ENCODE measurements at regions not wholly inside any gene's neighbourhood (a gene's known extent, or its start where the extent isn't known, plus 50 kb on each side); places are given as distances from the start of the nearest gene placed in this dataset.

- no peak for TF ChIP-seq BRCA1 (IDR thresholded peaks at IDR 0.05; ENCODE audit: low read depth, low read length)
These were observed 217.1 kb downstream of the POM121L12 start (continued) for GRCh38 chr7:53252539-53252938.

GRCh38 chr7:53272081-53272480 is 236.6 kb downstream of the POM121L12 start:
- Histone ChIP-seq H3K4me2 (ENCODE audit: insufficient read depth in 1 of 2, low read depth in 2 of 2, low read length in 2 of 2) (no peak overlapping the region), H3K4me1 (replicated peaks in 1 of 4; ENCODE audit: control insufficient read depth in 3 of 4, insufficient read depth in 4 of 4, low read length in 3 of 4) (no peaks in the 10 kb centered on the region), H3K9ac (replicated peaks in 1 of 4; ENCODE audit: extremely low read depth in 1 of 4, low read depth in 3 of 4, low read length in 3 of 4) (no peak overlapping the region), H3K56ac (replicated peaks; ENCODE audit: insufficient read length, low read depth, low read length) (no peak overlapping the region), H4K91ac (replicated peaks; ENCODE audit: insufficient read length, low read length) (no peak overlapping the region), H3K27me3 (replicated peaks in 1 of 4; ENCODE audit: control insufficient read depth in 3 of 4, extremely low read depth in 1 of 4, insufficient read depth in 3 of 4, low read length in 3 of 4) (no peaks in the 10 kb centered on the region), H2BK120ac (replicated peaks; ENCODE audit: low read depth, low read length) (no peak overlapping the region), H3K79me1 (ENCODE audit: low read depth, low read length) (no peaks in the 10 kb centered on the region), H2BK20ac (ENCODE audit: low read length) (no peak overlapping the region), H3K36me3 (ENCODE audit: control insufficient read depth in 2 of 4, insufficient read depth in 4 of 4, low read length in 3 of 4) (no peaks in the 10 kb centered on the region), H3K23me2 (ENCODE audit: low read depth, low read length) (no peaks in the 10 kb centered on the region), H4K8ac (ENCODE audit: extremely low read depth, insufficient read depth, low read length) (no peak overlapping the region), H4K5ac (ENCODE audit: insufficient read length, low read depth, low read length) (no peak overlapping the region), H3K4ac (replicated peaks; ENCODE audit: insufficient read length, low read depth, low read length) (no peak overlapping the region), H3K18ac (ENCODE audit: extremely low read depth, low read length) (no peak overlapping the region), H3K9me3 (ENCODE audit: insufficient read depth in 2 of 2, low read depth in 1 of 2, low read length in 1 of 2) (no peaks in the 10 kb centered on the region), H3K23ac (ENCODE audit: insufficient read length) (no peak overlapping the region), H2BK15ac (ENCODE audit: low read length) (no peak overlapping the region), H3K79me2 (ENCODE audit: control insufficient read depth in 1 of 2, insufficient read depth in 2 of 2, low read length in 2 of 2) (no peaks in the 10 kb centered on the region), H2BK5ac (ENCODE audit: low read depth, low read length) (no peak overlapping the region), H2AK5ac (ENCODE audit: low read depth, low read length) (no peak overlapping the region), H3K14ac (ENCODE audit: insufficient read length) (no peak overlapping the region), H3K4me3 (ENCODE audit: extremely low read depth in 1 of 4, insufficient read depth in 2 of 4, low read depth in 3 of 4, low read length in 4 of 4) (no peak overlapping the region), H3K27ac (ENCODE audit: low read depth, low read length) (no peak overlapping the region), H2BK12ac (ENCODE audit: low read depth, low read length) (no peak overlapping the region), H2AFZ (ENCODE audit: low read length) (0 out of 2 replicates have a peak overlapping the region, but pooled peaks have one; percentile 41), H4K20me1 (replicated peaks in 1 of 2; ENCODE audit: control insufficient read depth in 1 of 2, insufficient read depth in 2 of 2, low read length in 2 of 2) (no peaks in the 10 kb centered on the region)
- CTCF ChIA-PET (ENCODE audit: partially characterized antibody): interaction anchor here (1.0 kb wide), 1 partner anchor 78 kb away, joined by 3 read pairs; no protein-coding TSS in a partner anchor
- WGBS, 2 experiments (ENCODE audit: extremely low coverage in 1 of 2, insufficient coverage in 1 of 2, insufficient read length in 1 of 2, insufficient replicate concordance in 2 of 2, low coverage in 1 of 2, low lambda C conversion rate in 2 of 2, missing lambda C conversion rate in 1 of 2): 53% methylated on average over 3 of the region's 4 CpGs; no CpG with 5 or more reads in 1 of the 2 experiments
- DNase-seq (ENCODE audit: low read depth in 1 of 2, low spot score in 2 of 2) (no peak), FAIRE-seq (no peak)
- POLR2A ChIA-PET (ENCODE audit: partially characterized antibody): no interaction called here
- TF ChIP-seq, protein P1, sequence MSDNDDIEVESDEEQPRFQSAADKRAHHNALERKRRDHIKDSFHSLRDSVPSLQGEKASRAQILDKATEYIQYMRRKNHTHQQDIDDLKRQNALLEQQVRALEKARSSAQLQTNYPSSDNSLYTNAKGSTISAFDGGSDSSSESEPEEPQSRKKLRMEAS (IDR thresholded peaks at IDR 0.05): no peak
- TF ChIP-seq CREB1 (IDR thresholded peaks at IDR 0.05): no peak
- no peak for TF ChIP-seq HDAC2 (IDR thresholded peaks at IDR 0.05; ENCODE audit: borderline replicate concordance in 1 of 2, low read depth in 2 of 2, low read length in 2 of 2)
- no peak for TF ChIP-seq JUND (IDR thresholded peaks at IDR 0.05; ENCODE audit: low read length)
- no peak for TF ChIP-seq KDM4A (IDR thresholded peaks at IDR 0.05; ENCODE audit: low read depth, low read length, severe bottlenecking)
- TF ChIP-seq SP4 (IDR thresholded peaks at IDR 0.05; ENCODE audit: low read length): no peak
- no peak for TF ChIP-seq BRCA1 (IDR thresholded peaks at IDR 0.05; ENCODE audit: low read depth, low read length)
- no peak for TF ChIP-seq EGR1 (IDR thresholded peaks at IDR 0.05; ENCODE audit: borderline replicate concordance, low read depth, low read length)
- no peak for TF ChIP-seq RXRA (IDR thresholded peaks at IDR 0.05; ENCODE audit: insufficient read depth, low read depth, low read length)
- TF ChIP-seq, protein P2, sequence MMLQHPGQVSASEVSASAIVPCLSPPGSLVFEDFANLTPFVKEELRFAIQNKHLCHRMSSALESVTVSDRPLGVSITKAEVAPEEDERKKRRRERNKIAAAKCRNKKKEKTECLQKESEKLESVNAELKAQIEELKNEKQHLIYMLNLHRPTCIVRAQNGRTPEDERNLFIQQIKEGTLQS (IDR thresholded peaks at IDR 0.05; ENCODE audit: insufficient read depth, low read depth, low read length): no peak

All from H1 (cell line).